A549 (cell line): ENCODE measurements at regions not wholly inside any gene's neighbourhood (a gene's known extent, or its start where the extent isn't known, plus 50 kb on each side); places are given as distances from the start of the nearest gene placed in this dataset.

Experiments used
- ATAC-seq, 2 experiments: fragments of 200-7000 bp in 1 of 2; fragments of >200 bp in 1 of 2; cut with Nextera tagmentation in 1 of 2; cut with Tn5 transposase in 1 of 2; 3 replicates each; pipeline versions ENCODE4 v1.8.0 to v1.9.1; 2018 to 2020; ENCODE audit warnings: mild to moderate bottlenecking in 1 of 2, moderate library complexity in 1 of 2
- CTCF ChIA-PET: fragments of 300-600 bp; sonication (Branson Sonifier 250); formaldehyde crosslinking; extraction: SDS; loops from one replicate; lab custom pipeline; 2021; ENCODE audit warnings: antibody characterized with exemption, inconsistent platforms; lab: Yijun Ruan, JAX
- POLR2A ChIA-PET: fragments of 350-600 bp; formaldehyde crosslinking; extraction: SDS; loops from one replicate; lab custom pipeline; 2021; ENCODE audit warnings: antibody characterized with exemption, inconsistent platforms; lab: Yijun Ruan, JAX
- DNase-seq, 2 experiments: peaks; one replicate each; pipeline versions ENCODE4 v3.0.0 to v3.0.0-alpha.2; 2011 to 2016; ENCODE audit warnings: low read depth in 1 of 2, low spot score in 1 of 2
- FAIRE-seq: peaks from 2 replicates; lab custom pipeline; 2011; peaks lifted over from hg19 to GRCh38; lab: Jason Lieb, UNC
- H3K27ac ChIP-seq, 2 experiments: fragments of >200 bp; sonication (Bioruptor Twin); formaldehyde crosslinking; 3 replicates each; pipeline ENCODE4 v1.5.1; 2016 to 2017
- H3K4me1 ChIP-seq: fragments of >200 bp; sonication (Bioruptor Twin); formaldehyde crosslinking; 3 replicates; pipeline ENCODE4 v1.6.1; 2016
- H3K4me2 ChIP-seq: fragments of >200 bp; sonication (Bioruptor Twin); formaldehyde crosslinking; 3 replicates; pipeline ENCODE4 v1.6.1; 2016
- H3K4me3 ChIP-seq: fragments of >200 bp; sonication (Bioruptor Twin); formaldehyde crosslinking; 3 replicates; pipeline ENCODE4 v1.5.1; 2016
- H3K9me3 ChIP-seq: fragments of >200 bp; sonication (Bioruptor Twin); formaldehyde crosslinking; 3 replicates; pipeline ENCODE4 v1.6.1; 2016
- BCL3 ChIP-seq: fragments of >200 bp; sonication (Bioruptor Twin); formaldehyde crosslinking; IDR thresholded peaks from 3 replicates; pipeline ENCODE4 v1.6.1; 2016
- CEBPB ChIP-seq, 2 experiments: fragments of >200 bp in 1 of 2; sonication (Bioruptor Twin) in 1 of 2; formaldehyde crosslinking in 1 of 2; IDR thresholded peaks; 2 replicates each; pipeline ENCODE4 v1.6.1; 2012 to 2016
- EHF ChIP-seq: fragments of 250-450 bp; sonication (Bioruptor Pico); IDR thresholded peaks from 2 replicates; pipeline ENCODE4 v1.5.0; 2020; ENCODE audit warnings: mild to moderate bottlenecking
- EHMT2 ChIP-seq: fragments of 200-600 bp; sonication (generic); IDR thresholded peaks from 2 replicates; pipeline ENCODE4 v1.6.1; 2016; ENCODE audit warnings: antibody characterized with exemption, low read depth, mild to moderate bottlenecking, moderate library complexity
- EP300 ChIP-seq, 2 experiments: fragments of >200 bp; sonication (Bioruptor Twin); formaldehyde crosslinking; IDR thresholded peaks; 2 replicates in 1 of 2; 3 replicates in 1 of 2; pipeline ENCODE4 v1.6.1; 2016 to 2017
- ESRRA ChIP-seq: fragments of 150-350 bp; IDR thresholded peaks from 2 replicates; pipeline ENCODE4 v1.6.1; 2014; ENCODE audit warnings: mild to moderate bottlenecking, low read length, borderline replicate concordance
- FOSL2 ChIP-seq, 2 experiments: fragments of 450-650 bp in 1 of 2; fragments of >200 bp in 1 of 2; sonication (Bioruptor Twin) in 1 of 2; formaldehyde crosslinking; IDR thresholded peaks; 2 replicates each; pipeline versions ENCODE4 v1.5.0 to v1.6.1; 2016 to 2020; ENCODE audit warnings: mild to moderate bottlenecking in 1 of 2, moderate library complexity in 1 of 2
- HEYL ChIP-seq: fragments of 250-450 bp; sonication (Bioruptor Pico); IDR thresholded peaks from 2 replicates; pipeline ENCODE4 v1.8.0; 2021; ENCODE audit warnings: mild to moderate bottlenecking, moderate library complexity
- HOXB5 ChIP-seq: fragments of 250-450 bp; sonication (Bioruptor Pico); IDR thresholded peaks from 2 replicates; pipeline ENCODE4 v1.5.0; 2020; ENCODE audit warnings: mild to moderate bottlenecking, moderate library complexity
- JUNB ChIP-seq: fragments of >200 bp; sonication (Bioruptor Twin); formaldehyde crosslinking; IDR thresholded peaks from 2 replicates; pipeline ENCODE4 v1.6.1; 2016
- KDM5A ChIP-seq: fragments of 200-600 bp; sonication (generic); IDR thresholded peaks from 2 replicates; pipeline ENCODE4 v1.6.1; 2016; ENCODE audit warnings: antibody characterized with exemption, mild to moderate bottlenecking
- NFE2L2 ChIP-seq: fragments of 150-350 bp; conservative IDR thresholded peaks from 2 replicates; pipeline ENCODE4 v1.6.1; 2014; ENCODE audit warnings: low read length
- RARB ChIP-seq: fragments of 250-450 bp; sonication (Bioruptor Pico); IDR thresholded peaks from 2 replicates; pipeline ENCODE4 v1.8.0; 2021; ENCODE audit warnings: mild to moderate bottlenecking, moderate library complexity
- RFX5 ChIP-seq: fragments of 450-650 bp; IDR thresholded peaks from 2 replicates; pipeline ENCODE4 v1.7.1; 2014; ENCODE audit warnings: antibody characterized with exemption, mild to moderate bottlenecking, moderate library complexity
- TFCP2L1 ChIP-seq: fragments of 250-450 bp; sonication (Bioruptor Pico); IDR thresholded peaks from 2 replicates; pipeline ENCODE4 v1.5.0; 2021; ENCODE audit warnings: mild to moderate bottlenecking
- TP53 ChIP-seq: fragments of 250-450 bp; sonication (Bioruptor Pico); IDR thresholded peaks from 2 replicates; pipeline ENCODE4 v1.5.0; 2021; ENCODE audit warnings: mild to moderate bottlenecking, moderate library complexity
- ZC3H11A ChIP-seq: fragments of 450-650 bp; IDR thresholded peaks from 2 replicates; pipeline ENCODE4 v1.6.1; 2014; ENCODE audit warnings: antibody characterized with exemption, mild to moderate bottlenecking
- WGBS: methylation state at CpG from one replicate; pipeline ENCODE4 v1.1.6; 2017; ENCODE audit errors: missing lambda C conversion rate; 5-methylcytosine and 5-hydroxymethylcytosine counted together
- small RNA-seq, 6 experiments: library from RNA; depleted of rRNA; stranded (forward); fragments of <200 nt; gene quantifications; one replicate each; pipeline ENCODE3, GENCODE V24; 2012
- TF ChIP-seq, protein P1 (sequence below): fragments of >200 bp; sonication (Bioruptor Twin); formaldehyde crosslinking; IDR thresholded peaks from 2 replicates; pipeline ENCODE4 v1.6.1; 2016

DNA sequence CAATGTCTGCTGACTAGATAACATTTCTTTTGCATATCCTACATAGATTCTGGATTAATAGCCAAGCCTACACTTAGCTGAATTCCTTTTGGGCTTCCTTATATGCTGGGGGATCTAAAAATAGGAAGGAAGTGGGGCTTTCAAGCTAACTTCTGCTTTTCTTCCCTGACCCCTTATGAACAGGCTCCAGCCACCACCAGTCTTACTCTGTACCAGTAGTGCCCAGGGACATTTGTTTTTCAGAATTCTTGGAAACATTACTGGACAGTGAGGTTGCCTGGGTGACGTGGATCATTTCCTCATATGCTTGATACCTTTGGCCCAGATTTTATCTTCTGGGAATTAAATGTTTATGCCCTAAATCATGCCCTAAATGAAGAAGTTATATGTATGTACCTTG lies 55.9 kb upstream of the SRRM4 start:
- no peak overlapping the region for H3K4me2 ChIP-seq
- DNase-seq: no peak
- no peak overlapping the region for H3K27ac ChIP-seq
- POLR2A ChIA-PET: interaction anchor here (0.6 kb wide), 1 partner anchor 473 kb away, joined by 6 read pairs; no protein-coding TSS in a partner anchor
- CTCF ChIA-PET: interaction anchor here (0.8 to 1.1 kb wide), 2 partner anchors 26 to 488 kb away, joined by 3 read pairs; no protein-coding TSS in a partner anchor
- FAIRE-seq: no peak
- H3K9me3 ChIP-seq: no peaks in the 10 kb centered on the region
- WGBS: 0% methylated on average over 1 of the region's 1 CpG
- no peak for ATAC-seq
- no peak overlapping the region for H3K4me3 ChIP-seq
- no peak for TF ChIP-seq EP300 (IDR thresholded peaks at IDR 0.05)
- no peak for TF ChIP-seq EHF (CRISPR knock-in tag)
- TF ChIP-seq HOXB5: no peak
- TF ChIP-seq JUNB: no peak
- no peak for TF ChIP-seq NFE2L2
- no peaks in the 10 kb centered on the region for H3K4me1 ChIP-seq

- Histone ChIP-seq H3K4me2 (no peak overlapping the region), H3K4me1 (no peaks in the 10 kb centered on the region), H3K9me3 (no peaks in the 10 kb centered on the region), H3K4me3 (no peak overlapping the region), H3K27ac (no peak overlapping the region)
- POLR2A ChIA-PET: no interaction called here
- 0% methylated on average over 3 of the region's 3 CpGs for WGBS
- no peak for FAIRE-seq
- no peak for ATAC-seq
- DNase-seq: no peak
- CTCF ChIA-PET: interaction anchor here (1.1 kb wide), 1 partner anchor 26 kb away, joined by 3 read pairs; no protein-coding TSS in a partner anchor
- no peak for TF ChIP-seq TP53
- TF ChIP-seq BCL3: no peak
- TF ChIP-seq, protein P1, sequence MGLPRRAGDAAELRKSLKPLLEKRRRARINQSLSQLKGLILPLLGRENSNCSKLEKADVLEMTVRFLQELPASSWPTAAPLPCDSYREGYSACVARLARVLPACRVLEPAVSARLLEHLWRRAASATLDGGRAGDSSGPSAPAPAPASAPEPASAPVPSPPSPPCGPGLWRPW: no peak
- TF ChIP-seq HEYL (CRISPR knock-in tag): no peak
- TF ChIP-seq ZC3H11A: no peak
- no peak for TF ChIP-seq CEBPB (IDR thresholded peaks at IDR 0.05)
- no peak for TF ChIP-seq ESRRA
- no peak for TF ChIP-seq EHF (CRISPR knock-in tag)
- TF ChIP-seq RFX5: no peak
- no peak for TF ChIP-seq FOSL2 (IDR thresholded peaks at IDR 0.05)
- TF ChIP-seq FOSL2 (CRISPR knock-in tag; IDR thresholded peaks at IDR 0.05): no peak
- no peak for TF ChIP-seq TFCP2L1 (CRISPR knock-in tag)
- TF ChIP-seq RARB (CRISPR knock-in tag): no peak
- no peak for TF ChIP-seq EHMT2
- TF ChIP-seq KDM5A: no peak
- TF ChIP-seq, all 56 proteins: peak for 0
Observed at GRCh38 chr12:118925826-118926225, 55.5 kb upstream of the SRRM4 start.

Small RNA genes in the stretch of these regions (small RNA-seq; reads per million reads assigned to genes)
- gene RF00428 (0 reads per million in 6 experiments), gene RNA5SP374 (0 to 0.58 (median 0) reads per million in 6 experiments)
